ENCODE measurements at regions not wholly inside any gene's neighbourhood (a gene's known extent, or its start where the extent isn't known, plus 50 kb on each side); places are given as distances from the start of the nearest gene placed in this dataset.

- no peak for DNase-seq (ENCODE audit: low read depth)
Measured at GRCh38 chr2:126748188-126748760, 92.3 kb downstream of the GYPC start.

- DNase-seq (ENCODE audit: low read depth), result no peak
Measured at GRCh38 chr2:126748929-126749518, 93.1 kb downstream of the GYPC start.

- no peak for DNase-seq (ENCODE audit: low read depth)
Measured at GRCh38 chr2:126749537-126749936, 93.6 kb downstream of the GYPC start.

GRCh38 chr2:126750506-126750905 is 94.5 kb downstream of the GYPC start:
- no peak for DNase-seq (ENCODE audit: low read depth)

GRCh38 chr2:126751477-126751876 is 95.5 kb downstream of the GYPC start:
- no peak for DNase-seq (ENCODE audit: low read depth)

GRCh38 chr2:126752876-126753275 is 96.9 kb downstream of the GYPC start:
- no peak for DNase-seq (ENCODE audit: low read depth)

GRCh38 chr2:126753501-126754212 is 97.7 kb downstream of the GYPC start:
- no peak for DNase-seq (ENCODE audit: low read depth)

- no peak for DNase-seq (ENCODE audit: low read depth)
Measured at GRCh38 chr2:126754240-126755004, 98.5 kb downstream of the GYPC start.

- no peak for DNase-seq (ENCODE audit: low read depth)
Measured at GRCh38 chr2:126756125-126756524, 100.2 kb downstream of the GYPC start.

GRCh38 chr2:126761256-126761980 is 105.5 kb downstream of the GYPC start:
- no peak for DNase-seq (ENCODE audit: low read depth)

GRCh38 chr2:126761981-126762878 is 106.3 kb downstream of the GYPC start:
- no peak for DNase-seq (ENCODE audit: low read depth)

- no peak for DNase-seq (ENCODE audit: low read depth)
Measured at GRCh38 chr2:126764686-126765265, 108.8 kb downstream of the GYPC start.

- no peak for DNase-seq (ENCODE audit: low read depth)
Measured at GRCh38 chr2:126765395-126765794, 109.4 kb downstream of the GYPC start.

GRCh38 chr2:126766295-126766968 is 110.5 kb downstream of the GYPC start:
- DNase-seq (ENCODE audit: low read depth), result no peak

- DNase-seq (ENCODE audit: low read depth), result no peak
Measured at GRCh38 chr2:126766969-126767296, 111.0 kb downstream of the GYPC start.

- no peak for DNase-seq (ENCODE audit: low read depth)
Measured at GRCh38 chr2:126769118-126769517, 113.2 kb downstream of the GYPC start.

GRCh38 chr2:126770466-126770865 is 114.5 kb downstream of the GYPC start:
- DNase-seq (ENCODE audit: low read depth), result no peak

GRCh38 chr2:126771094-126771493 is 115.1 kb downstream of the GYPC start:
- DNase-seq (ENCODE audit: low read depth), result no peak

GRCh38 chr2:126771501-126772195 is 115.7 kb downstream of the GYPC start:
- DNase-seq (ENCODE audit: low read depth), result no peak

- DNase-seq (ENCODE audit: low read depth), result no peak
Measured at GRCh38 chr2:126774290-126774689, 118.3 kb downstream of the GYPC start.

Data from amniotic epithelial cell (primary cell).